GM19463 (cell line): ENCODE measurements at regions not wholly inside any gene's neighbourhood (a gene's known extent, or its start where the extent isn't known, plus 50 kb on each side); places are given as distances from the start of the nearest gene placed in this dataset.
"Not testable (repeated sequence)": the region's sequence is repeated elsewhere in the genome, so short reads cannot be mapped to it uniquely, and the experiment has no call there.

Source experiments
- ATAC-seq: cut with Tn5 transposase; IDR thresholded peaks from one replicate; pipeline ENCODE4 v1.9.1; 2021; ENCODE audit warnings: mild to moderate bottlenecking, moderate library complexity; ENCODE audit not compliant: unreplicated experiment

- ATAC-seq, result no peak
These were observed 472.3 kb upstream of the BRINP3 start for GRCh38 chr1:190949939-190950338.

GRCh38 chr1:190957565-190957964 is 479.9 kb upstream of the BRINP3 start:
- ATAC-seq, result no peak

- ATAC-seq, result no peak
These were observed 485.7 kb upstream of the BRINP3 start for GRCh38 chr1:190963321-190963720.

- no peak for ATAC-seq
These were observed 498.2 kb upstream of the BRINP3 start for GRCh38 chr1:190975827-190976226.

- no peak for ATAC-seq
These were observed 525.1 kb upstream of the BRINP3 start for GRCh38 chr1:191002768-191003167.

- ATAC-seq, result no peak
These were observed 539.1 kb upstream of the BRINP3 start for GRCh38 chr1:191016765-191017164.

- no peak for ATAC-seq
These were observed 545.2 kb upstream of the BRINP3 start for GRCh38 chr1:191022856-191023255.

- no peak for ATAC-seq
These were observed 548.4 kb upstream of the BRINP3 start for GRCh38 chr1:191025896-191026642.

- no peak for ATAC-seq
These were observed 549.2 kb upstream of the BRINP3 start for GRCh38 chr1:191026828-191027227.

- no peak for ATAC-seq
These were observed 556.5 kb upstream of the BRINP3 start for GRCh38 chr1:191034132-191034531.

GRCh38 chr1:191043066-191043465 is 565.4 kb upstream of the BRINP3 start:
- no peak for ATAC-seq

GRCh38 chr1:191049781-191050180 is 572.1 kb upstream of the BRINP3 start:
- no peak for ATAC-seq

GRCh38 chr1:191052888-191053287 is 575.2 kb upstream of the BRINP3 start:
- ATAC-seq, result no peak

GRCh38 chr1:191065346-191065745 is 587.7 kb upstream of the BRINP3 start:
- ATAC-seq, result no peak

GRCh38 chr1:191065771-191066170 is 588.1 kb upstream of the BRINP3 start:
- no peak for ATAC-seq

- no peak for ATAC-seq
These were observed 597.2 kb upstream of the BRINP3 start for GRCh38 chr1:191074881-191075280.

GRCh38 chr1:191083090-191083489 is 605.4 kb upstream of the BRINP3 start:
- ATAC-seq, result not testable (repeated sequence)

- ATAC-seq, result no peak
These were observed 607.5 kb upstream of the BRINP3 start for GRCh38 chr1:191085121-191085520.

GRCh38 chr1:191086910-191087309 is 609.2 kb upstream of the BRINP3 start:
- no peak for ATAC-seq

- no peak for ATAC-seq
These were observed 618.7 kb upstream of the BRINP3 start for GRCh38 chr1:191096405-191096804.

GRCh38 chr1:191099696-191100095 is 622.0 kb upstream of the BRINP3 start:
- ATAC-seq, result no peak

- ATAC-seq, result no peak
These were observed 624.3 kb upstream of the BRINP3 start for GRCh38 chr1:191101960-191102359.

- ATAC-seq, result no peak
These were observed 648.3 kb upstream of the BRINP3 start for GRCh38 chr1:191125950-191126349.
